Right ventricle myocardium inferior (tissue), 1 donor: ENCODE measurements at regions not wholly inside any gene's neighbourhood (a gene's known extent, or its start where the extent isn't known, plus 50 kb on each side); places are given as distances from the start of the nearest gene placed in this dataset.
A peak's percentile ranks its signal among the peaks of the same experiment; 100 is the strongest.

Source experiments
- ATAC-seq: fragments of 200-7000 bp; cut with Tn5 transposase; one replicate; pipeline ENCODE4 v1.9.1; 2020; ENCODE audit warnings: mild to moderate bottlenecking, moderate library complexity
- DNase-seq: peaks from one replicate; pipeline ENCODE4 v3.0.0; 2021; ENCODE audit errors: missing footprints
- intact Hi-C: fragments of 100-400 bp; cut with DNase I; formaldehyde crosslinking; loops from one replicate; pipeline ENCODE4 v1.11.0; 2022
- donor health status: DM: no; HTN: yes; CAD: no; lungs with severe emphysema.

- intact Hi-C loops, result no loop called here
- DNase-seq (no peak), ATAC-seq (no peak)
Observed at GRCh38 chr6:169996378-169997051, 245.1 kb downstream of the ERMARD start.

- intact Hi-C loops, result no loop called here
- DNase-seq, result no peak
- ATAC-seq, result no peak
Observed at GRCh38 chr6:169994739-169995138, 243.3 kb downstream of the ERMARD start.

- intact Hi-C loops, result no loop called here
- no peak for ATAC-seq
- DNase-seq, result no peak
Observed at GRCh38 chr6:169993861-169994481, 242.5 kb downstream of the ERMARD start.

GRCh38 chr6:169991913-169992312 is 240.5 kb downstream of the ERMARD start:
- intact Hi-C loops, result no loop called here
- ATAC-seq (no peak), DNase-seq (no peak)

GRCh38 chr6:169991031-169991390 is 239.6 kb downstream of the ERMARD start:
- no peak for DNase-seq
- ATAC-seq, result no peak
- intact Hi-C loops, result no loop called here

- ATAC-seq, result no peak
- intact Hi-C loops, result no loop called here
- no peak for DNase-seq
Observed at GRCh38 chr6:169990095-169991030, 238.9 kb downstream of the ERMARD start.

- intact Hi-C loops, result no loop called here
- DNase-seq (no peak), ATAC-seq (no peak)
Observed at GRCh38 chr6:169989594-169989993, 238.2 kb downstream of the ERMARD start.

- DNase-seq, result no peak
- intact Hi-C loops, result no loop called here
- ATAC-seq, result no peak
Observed at GRCh38 chr6:169988769-169989550, 237.5 kb downstream of the ERMARD start.

GRCh38 chr6:169986848-169987498 is 235.6 kb downstream of the ERMARD start:
- intact Hi-C loops, result no loop called here
- no peak for DNase-seq
- no peak for ATAC-seq

GRCh38 chr6:169986171-169986847 is 234.9 kb downstream of the ERMARD start:
- no peak for DNase-seq
- intact Hi-C loops, result no loop called here
- no peak for ATAC-seq

- DNase-seq (no peak), ATAC-seq (no peak)
- intact Hi-C loops, result no loop called here
Observed at GRCh38 chr6:169985121-169986015, 233.9 kb downstream of the ERMARD start.

GRCh38 chr6:169984181-169985120 is 233.0 kb downstream of the ERMARD start:
- DNase-seq (no peak), ATAC-seq (peak; percentile 15)
- intact Hi-C loops, result no loop called here

- intact Hi-C loops, result no loop called here
- DNase-seq, result no peak
- no peak for ATAC-seq
Observed at GRCh38 chr6:169983651-169984050, 232.2 kb downstream of the ERMARD start.

GRCh38 chr6:169982461-169983386 is 231.3 kb downstream of the ERMARD start:
- intact Hi-C loops, result no loop called here
- no peak for ATAC-seq
- DNase-seq, result no peak

- ATAC-seq (no peak), DNase-seq (no peak)
- intact Hi-C loops, result no loop called here
Observed at GRCh38 chr6:169981969-169982368, 230.5 kb downstream of the ERMARD start.
